B cell (primary cell): ENCODE measurements at regions not wholly inside any gene's neighbourhood (a gene's known extent, or its start where the extent isn't known, plus 50 kb on each side); places are given as distances from the start of the nearest gene placed in this dataset.

Experiments
- ATAC-seq: fragments of 200-7000 bp; cut with Tn5 transposase; one replicate; pipeline ENCODE4 v1.10.0; 2021; ENCODE audit warnings: low read depth, mild to moderate bottlenecking, moderate number of reproducible peaks, moderate library complexity
- CTCF ChIA-PET: fragments of 350-600 bp; sonication (Branson Sonifier 250); formaldehyde crosslinking; loops from one replicate; lab custom pipeline; 2021; ENCODE audit warnings: antibody characterized with exemption, inconsistent platforms; lab: Charles Lee
- POLR2A ChIA-PET: fragments of 350-600 bp; sonication (Branson Sonifier 250); formaldehyde crosslinking; loops from one replicate; lab custom pipeline; 2021; ENCODE audit warnings: antibody characterized with exemption; lab: Charles Lee
- DNase-seq: peaks from one replicate; pipeline ENCODE4 v3.0.0; 2013
- H2AFZ ChIP-seq: 2 replicates; pipeline ENCODE4 v1.6.1; 2012; ENCODE audit warnings: mild to moderate bottlenecking, low read depth, low read length; ENCODE audit not compliant: insufficient read depth, poor library complexity, severe bottlenecking
- H3K27ac ChIP-seq, 2 donors: 1 replicate in 1 of 2; 2 replicates in 1 of 2; pipeline ENCODE4 v1.5.1; 2012 to 2013; ENCODE audit warnings: low read length in 2 of 2, mild to moderate bottlenecking in 2 of 2, moderate library complexity in 1 of 2
- H3K27me3 ChIP-seq, 4 experiments: fragments of 200-600 bp in 1 of 4; sonication (generic) in 1 of 4; replicated peaks in 1 of 4; 1 replicate in 2 of 4; 2 replicates in 2 of 4; pipeline versions ENCODE4 v1.6.1 to v1.7.0; 2013 to 2016; ENCODE audit warnings: low read length in 3 of 4, mild to moderate bottlenecking in 2 of 4, mixed read lengths in 1 of 4, moderate library complexity in 1 of 4; ENCODE audit not compliant: insufficient read depth in 4 of 4, control insufficient read depth in 3 of 4; ENCODE audit errors: control extremely low read depth in 1 of 4
- H3K36me3 ChIP-seq, 2 experiments: replicated peaks in 1 of 2; 1 replicate in 1 of 2; 2 replicates in 1 of 2; pipeline versions ENCODE4 v1.6.1 to v1.7.1; 2013; ENCODE audit warnings: low read length in 1 of 2; ENCODE audit not compliant: insufficient read depth in 2 of 2, control insufficient read depth in 1 of 2; ENCODE audit errors: control extremely low read depth in 1 of 2, extremely low read depth in 1 of 2
- H3K4me1 ChIP-seq, 2 donors: fragments of 200-600 bp in 1 of 2; sonication (generic) in 1 of 2; 1 replicate in 1 of 2; 2 replicates in 1 of 2; pipeline versions ENCODE4 v1.5.1 to v1.6.1; 2013 to 2017; ENCODE audit warnings: low read length in 2 of 2; ENCODE audit not compliant: control insufficient read depth in 2 of 2, insufficient read depth in 2 of 2
- H3K4me2 ChIP-seq: replicated peaks from 2 replicates; pipeline ENCODE3; 2012; ENCODE audit warnings: mild to moderate bottlenecking, low read depth, low read length; ENCODE audit not compliant: poor library complexity, severe bottlenecking
- H3K4me3 ChIP-seq, 5 experiments: fragments of 200-600 bp in 1 of 5; sonication (generic) in 1 of 5; 1 replicate in 3 of 5; 2 replicates in 2 of 5; pipeline versions ENCODE4 v1.5.1 to v1.7.0; 2011 to 2016; ENCODE audit warnings: low read length in 4 of 5, mild to moderate bottlenecking in 4 of 5, low read depth in 2 of 5, control low read depth in 1 of 5, moderate library complexity in 1 of 5; ENCODE audit not compliant: insufficient read depth in 1 of 5; ENCODE audit errors: control extremely low read depth in 1 of 5, extremely low read depth in 1 of 5
- H3K79me2 ChIP-seq: fragments of 200-600 bp; sonication (generic); one replicate; pipeline ENCODE4 v1.6.0; 2016; ENCODE audit warnings: low read length; ENCODE audit not compliant: control insufficient read depth, insufficient read depth
- H3K9ac ChIP-seq: fragments of 200-600 bp; sonication (generic); 2 replicates; pipeline ENCODE4 v1.6.1; 2017; ENCODE audit warnings: mild to moderate bottlenecking, low read length, moderate library complexity
- H3K9me3 ChIP-seq, 3 donors: one replicate each; pipeline versions ENCODE4 v1.6.1 to v1.7.1; 2013; ENCODE audit warnings: low read length in 2 of 3; ENCODE audit not compliant: control insufficient read depth in 2 of 3, insufficient read depth in 1 of 3; ENCODE audit errors: control extremely low read depth in 1 of 3
- H4K20me1 ChIP-seq: 2 replicates; pipeline ENCODE4 v1.6.0; 2012; ENCODE audit warnings: mild to moderate bottlenecking, low read length; ENCODE audit not compliant: insufficient read depth, control insufficient read depth, poor library complexity, severe bottlenecking
- H3K27ac Mint-ChIP-seq: one replicate; pipeline ENCODE4 v1.8.0; 2021; ENCODE audit warnings: mixed read lengths
- H3K27me3 Mint-ChIP-seq: one replicate; pipeline ENCODE4 v1.8.0; 2021; ENCODE audit warnings: mixed read lengths
- H3K4me1 Mint-ChIP-seq: one replicate; pipeline ENCODE4 v1.8.0; 2021; ENCODE audit warnings: mixed read lengths
- H3K4me3 Mint-ChIP-seq: one replicate; pipeline ENCODE4 v1.8.0; 2021; ENCODE audit warnings: mixed read lengths
- H3K9me3 Mint-ChIP-seq: one replicate; pipeline ENCODE4 v1.8.0; 2022; ENCODE audit warnings: mixed read lengths; ENCODE audit not compliant: insufficient read depth
- CTCF ChIP-seq: fragments of 200-600 bp; IDR thresholded peaks from one replicate; pipeline ENCODE4 v1.8.0; 2022; ENCODE audit warnings: antibody characterized with exemption, mild to moderate bottlenecking
- EZH2 ChIP-seq: IDR thresholded peaks from 2 replicates; pipeline ENCODE4 v1.6.1; 2012; ENCODE audit warnings: borderline replicate concordance, low read depth, mild to moderate bottlenecking, moderate library complexity, low read length; ENCODE audit not compliant: insufficient read depth, poor library complexity, severe bottlenecking
- WGBS: methylation state at CpG from one replicate; pipeline ENCODE4 v1.1.5; 2013; ENCODE audit warnings: missing lambda C conversion rate; ENCODE audit not compliant: insufficient coverage; 5-methylcytosine and 5-hydroxymethylcytosine counted together
- intact Hi-C: fragments of 100-400 bp; cut with micrococcal nuclease; formaldehyde crosslinking; loops from one replicate; pipeline ENCODE4 v1.10.0; 2022

DNA sequence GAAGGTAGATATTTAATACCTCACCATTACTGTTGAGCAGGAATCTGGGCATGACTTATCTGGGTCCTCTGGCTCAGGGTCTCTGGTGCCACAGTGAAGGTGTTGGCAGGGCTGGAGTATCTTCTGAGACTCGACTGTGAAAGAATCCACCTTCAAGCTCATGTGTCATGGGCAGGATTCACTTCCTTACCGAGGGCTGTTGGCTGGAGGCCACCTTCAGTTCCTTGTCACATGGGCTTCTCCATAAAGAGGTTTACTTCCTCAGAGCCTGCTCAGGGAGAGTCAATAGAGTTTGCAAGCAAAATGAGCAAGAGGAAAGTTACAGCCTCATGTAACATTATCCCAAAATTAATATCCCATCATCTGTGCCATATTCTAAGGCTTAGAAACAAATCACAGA lies 459.5 kb downstream of the NR2F2 start:
- H3K79me2 ChIP-seq = no peaks in the 10 kb centered on the region
- H3K4me3 Mint-ChIP-seq = no peak overlapping the region
- no peak overlapping the region for H3K27ac Mint-ChIP-seq
- ChIA-PET CTCF (no interaction called here), POLR2A (no interaction called here)
- no peak for TF ChIP-seq CTCF
- no peak for TF ChIP-seq EZH2
- H3K4me1 Mint-ChIP-seq = no peaks in the 10 kb centered on the region
- no peak overlapping the region for H3K9ac ChIP-seq
- no peak overlapping the region for H3K4me2 ChIP-seq
- no peaks in the 10 kb centered on the region for H3K36me3 ChIP-seq
- 67% methylated on average over 1 of the region's 2 CpGs for WGBS
- no peak overlapping the region for H2AFZ ChIP-seq
- no peaks in the 10 kb centered on the region for H3K4me1 ChIP-seq
- H3K27ac ChIP-seq = no peak overlapping the region
- no peaks in the 10 kb centered on the region for H4K20me1 ChIP-seq
- H3K27me3 Mint-ChIP-seq = no peaks in the 10 kb centered on the region
- ATAC-seq (no peak), DNase-seq (no peak)
- intact Hi-C loops = no loop called here
- peaks cover 0 to 3% (median 0%) of the 10 kb centered on the region in 3 donors for H3K9me3 ChIP-seq
- H3K4me3 ChIP-seq = no peak overlapping the region
- no peaks in the 10 kb centered on the region for H3K27me3 ChIP-seq
- H3K9me3 Mint-ChIP-seq = peaks cover 5% of the 10 kb centered on the region

GRCh38 chr15:96792216-96792615 lies 461.7 kb downstream of the NR2F2 start:
- DNase-seq (no peak), ATAC-seq (no peak)
- no peak overlapping the region for H3K27ac ChIP-seq
- no peaks in the 10 kb centered on the region for H3K4me1 ChIP-seq
- Mint-ChIP-seq H3K4me3 (no peak overlapping the region), H3K4me1 (no peaks in the 10 kb centered on the region), H3K9me3 (peaks cover 5% of the 10 kb centered on the region), H3K27me3 (no peaks in the 10 kb centered on the region), H3K27ac (no peak overlapping the region)
- H2AFZ ChIP-seq = no peak overlapping the region
- H3K4me3 ChIP-seq = no peak overlapping the region
- ChIA-PET CTCF (no interaction called here), POLR2A (no interaction called here)
- no peaks in the 10 kb centered on the region for H3K27me3 ChIP-seq
- no peak overlapping the region for H3K9ac ChIP-seq
- no peaks in the 10 kb centered on the region for H4K20me1 ChIP-seq
- no peak overlapping the region for H3K4me2 ChIP-seq
- H3K79me2 ChIP-seq = no peaks in the 10 kb centered on the region
- WGBS = 73% methylated on average over 3 of the region's 3 CpGs
- no peaks in the 10 kb centered on the region for H3K36me3 ChIP-seq
- intact Hi-C loops = no loop called here
- TF ChIP-seq EZH2 (no peak), CTCF (no peak)
- H3K9me3 ChIP-seq = no peaks in the 10 kb centered on the region
